H1 (cell line): ENCODE measurements at regions not wholly inside any gene's neighbourhood (a gene's known extent, or its start where the extent isn't known, plus 50 kb on each side); places are given as distances from the start of the nearest gene placed in this dataset.

Experiments
- BACH1 ChIP-seq: IDR thresholded peaks from 2 replicates; pipeline ENCODE4 v1.6.1; 2012; ENCODE audit warnings: low read length, improper control_type of control experiment
- BRCA1 ChIP-seq: IDR thresholded peaks from 2 replicates; pipeline ENCODE4 v1.6.1; 2012; ENCODE audit warnings: low read depth, low read length, improper control_type of control experiment
- CHD7 ChIP-seq: fragments of 300-600 bp; sonication (generic); IDR thresholded peaks from 2 replicates; pipeline ENCODE4 v1.7.1; 2012; ENCODE audit warnings: low read length, moderate library complexity, mild to moderate bottlenecking, inconsistent platforms; ENCODE audit not compliant: insufficient replicate concordance
- EP300 ChIP-seq, 2 experiments: IDR thresholded peaks; 1 replicate in 1 of 2; 2 replicates in 1 of 2; pipeline ENCODE4 v1.6.1; 2011 to 2012; ENCODE audit warnings: low read depth in 2 of 2, low read length in 2 of 2, mild to moderate bottlenecking in 2 of 2, borderline replicate concordance in 1 of 2, inconsistent platforms in 1 of 2, moderate library complexity in 1 of 2
- EZH2 ChIP-seq: fragments of 200-600 bp; sonication (generic); IDR thresholded peaks from 2 replicates; pipeline ENCODE4 v1.7.1; 2012; ENCODE audit warnings: low read depth, mild to moderate bottlenecking, moderate library complexity, low read length, inconsistent platforms; ENCODE audit not compliant: severe bottlenecking
- RFX5 ChIP-seq: IDR thresholded peaks from 2 replicates; pipeline ENCODE4 v1.6.1; 2011; ENCODE audit warnings: low read depth, low read length, improper control_type of control experiment, borderline replicate concordance
- RNF2 ChIP-seq: fragments of 200-900, 300-1000 bp; sonication (generic); IDR thresholded peaks from 2 replicates; pipeline ENCODE4 v1.7.1; 2016; ENCODE audit warnings: borderline replicate concordance, low read depth, mild to moderate bottlenecking, antibody characterized with exemption, low read length; ENCODE audit not compliant: poor library complexity, severe bottlenecking; ENCODE audit errors: missing control alignments
- SP2 ChIP-seq: IDR thresholded peaks from 2 replicates; pipeline ENCODE4 v1.6.1; 2012; ENCODE audit warnings: mild to moderate bottlenecking, low read length, inconsistent platforms
- SRF ChIP-seq: IDR thresholded peaks from 2 replicates; pipeline ENCODE4 v1.6.1; 2011; ENCODE audit warnings: mild to moderate bottlenecking, low read depth, low read length, moderate library complexity
- TAF1 ChIP-seq: IDR thresholded peaks from 2 replicates; pipeline ENCODE4 v1.6.1; 2011; ENCODE audit warnings: mild to moderate bottlenecking, low read depth, low read length
- ZNF274 ChIP-seq: IDR thresholded peaks from 2 replicates; pipeline ENCODE4 v1.7.0; 2012; ENCODE audit warnings: low read length, borderline replicate concordance; ENCODE audit errors: extremely low read depth
- TF ChIP-seq, protein P1 (sequence below): IDR thresholded peaks from 2 replicates; pipeline ENCODE4 v1.6.1; 2012; ENCODE audit warnings: inconsistent platforms

GRCh38 chr11:56889986-56890385 lies 98.7 kb upstream of the OR5AK2 start (continued):
- TF ChIP-seq CHD7 = no peak
- no peak for TF ChIP-seq EZH2
- TF ChIP-seq, protein P1, sequence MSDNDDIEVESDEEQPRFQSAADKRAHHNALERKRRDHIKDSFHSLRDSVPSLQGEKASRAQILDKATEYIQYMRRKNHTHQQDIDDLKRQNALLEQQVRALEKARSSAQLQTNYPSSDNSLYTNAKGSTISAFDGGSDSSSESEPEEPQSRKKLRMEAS = no peak
- TF ChIP-seq EP300 (IDR thresholded peaks at IDR 0.05; ENCODE audit: borderline replicate concordance in 1 of 2, low read depth in 2 of 2, low read length in 2 of 2) = no peak
- no peak for TF ChIP-seq BRCA1
- TF ChIP-seq TAF1 = no peak
- no peak for TF ChIP-seq RNF2
- no peak for TF ChIP-seq ZNF274
- no peak for TF ChIP-seq SRF
- TF ChIP-seq BACH1 = no peak
- no peak for TF ChIP-seq RFX5
- TF ChIP-seq SP2 = no peak
